Cardiac fibroblast (primary cell): ENCODE measurements at regions not wholly inside any gene's neighbourhood (a gene's known extent, or its start where the extent isn't known, plus 50 kb on each side); places are given as distances from the start of the nearest gene placed in this dataset.

Source experiments
- DNase-seq, 2 donors: peaks; one replicate each; pipeline versions ENCODE4 v3.0.0 to v3.0.0-alpha.2; 2010; ENCODE audit warnings: low read depth in 2 of 2
- H3K4me3 ChIP-seq, 2 donors: replicated peaks in 1 of 2; 1 replicate in 1 of 2; 2 replicates in 1 of 2; pipeline ENCODE4 v1.5.1; 2011; ENCODE audit warnings: low read depth in 2 of 2, low read length in 2 of 2, mild to moderate bottlenecking in 2 of 2, moderate library complexity in 1 of 2
- CTCF ChIP-seq: IDR thresholded peaks from one replicate; pipeline ENCODE4 v1.5.1; 2011; ENCODE audit warnings: low read depth, mild to moderate bottlenecking, low read length, inconsistent platforms

- H3K4me3 ChIP-seq, result no peak overlapping the region
- no peak for DNase-seq
- TF ChIP-seq CTCF, result no peak
Observed at GRCh38 chrX:109812236-109812635, 79.2 kb upstream of the ACSL4 start.

DNA sequence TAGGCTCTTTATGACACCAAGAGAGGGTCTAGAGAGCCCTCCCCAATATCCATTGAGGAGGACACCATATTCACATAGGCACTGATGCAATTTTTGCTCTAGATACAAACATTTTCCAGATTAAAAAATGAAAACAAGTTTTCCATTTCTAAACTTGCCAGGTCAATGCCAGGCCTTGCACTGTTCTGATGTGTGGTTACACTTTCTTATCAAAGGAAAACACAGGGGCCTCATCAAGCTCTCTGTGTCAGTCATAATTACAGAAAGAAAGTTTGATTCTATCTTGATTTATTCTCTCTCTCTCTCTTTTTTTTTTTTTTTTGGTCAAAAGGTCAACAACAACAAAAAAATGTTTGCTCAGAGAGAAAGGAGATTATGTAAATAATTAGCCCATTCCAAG is 80.2 kb upstream of the ACSL4 start:
- H3K4me3 ChIP-seq, result no peak overlapping the region
- no peak for TF ChIP-seq CTCF
- no peak for DNase-seq

DNA sequence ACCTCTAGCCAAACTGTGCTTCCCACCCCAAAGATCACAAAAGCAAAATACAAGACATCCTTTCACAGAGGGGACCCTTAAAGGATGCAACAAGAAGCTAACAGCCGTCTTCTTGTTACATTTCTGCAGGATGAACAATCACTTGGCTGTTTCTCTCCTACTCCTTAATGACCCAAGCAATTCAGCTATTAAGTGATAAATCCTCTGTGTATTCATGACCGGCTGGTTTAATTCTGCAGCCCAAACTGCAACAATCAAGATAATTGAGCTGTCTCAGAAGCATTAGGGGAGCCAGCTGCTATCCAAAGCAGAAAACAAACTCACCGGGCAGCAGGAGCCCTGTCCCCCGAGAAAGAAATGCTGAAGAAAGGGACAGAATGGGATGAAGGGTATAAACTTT is 85.9 kb upstream of the ACSL4 start:
- no peak overlapping the region for H3K4me3 ChIP-seq
- TF ChIP-seq CTCF, result no peak
- no peak for DNase-seq

- peak in 1 of 2 donors; percentile 26 for DNase-seq
- TF ChIP-seq CTCF, result no peak
- no peak overlapping the region for H3K4me3 ChIP-seq
Observed at GRCh38 chrX:109822861-109823260, 89.8 kb upstream of the ACSL4 start.

GRCh38 chrX:109826954-109827708 is 94.1 kb upstream of the ACSL4 start:
- peak; percentile 72 to 76 for DNase-seq
- no peak for TF ChIP-seq CTCF
- no peak overlapping the region for H3K4me3 ChIP-seq

GRCh38 chrX:109827772-109828171 is 94.7 kb upstream of the ACSL4 start:
- no peak for TF ChIP-seq CTCF
- no peak for DNase-seq

More at GRCh38 chrX:109827772-109828171, 94.7 kb upstream of the ACSL4 start:
- H3K4me3 ChIP-seq, result no peak overlapping the region
